GM18502 (cell line): ENCODE measurements at regions not wholly inside any gene's neighbourhood (a gene's known extent, or its start where the extent isn't known, plus 50 kb on each side); places are given as distances from the start of the nearest gene placed in this dataset.
A peak's percentile ranks its signal among the peaks of the same experiment; 100 is the strongest.
"Not testable (repeated sequence)": the region's sequence is repeated elsewhere in the genome, so short reads cannot be mapped to it uniquely, and the experiment has no call there.

ENCODE experiments used
- ATAC-seq: cut with Tn5 transposase; IDR thresholded peaks from one replicate; pipeline ENCODE4 v1.9.1; 2021; ENCODE audit warnings: mild to moderate bottlenecking; ENCODE audit not compliant: unreplicated experiment, poor library complexity

GRCh38 chr2:150085478-150085877 is 402.0 kb downstream of the RND3 start:
- ATAC-seq: no peak

GRCh38 chr2:150081775-150082481 is 405.5 kb downstream of the RND3 start:
- ATAC-seq: no peak

GRCh38 chr2:150076281-150076680 is 411.2 kb downstream of the RND3 start:
- no peak for ATAC-seq

GRCh38 chr2:150075831-150076230 is 411.6 kb downstream of the RND3 start:
- ATAC-seq: no peak

- ATAC-seq: no peak
Observed at GRCh38 chr2:150066490-150066889, 421.0 kb downstream of the RND3 start.

GRCh38 chr2:150063931-150064548 is 423.4 kb downstream of the RND3 start:
- ATAC-seq: no peak

GRCh38 chr2:150063432-150063889 is 424.0 kb downstream of the RND3 start:
- no peak for ATAC-seq

GRCh38 chr2:150062416-150062815 is 425.1 kb downstream of the RND3 start:
- no peak for ATAC-seq

- ATAC-seq: no peak
Observed at GRCh38 chr2:150060341-150060740, 427.1 kb downstream of the RND3 start.

- ATAC-seq: not testable (repeated sequence)
Observed at GRCh38 chr2:150059676-150060075, 427.8 kb downstream of the RND3 start.

GRCh38 chr2:150052457-150052856 is 435.0 kb downstream of the RND3 start:
- no peak for ATAC-seq

GRCh38 chr2:150051004-150051403 is 436.5 kb downstream of the RND3 start:
- ATAC-seq: peak; percentile 78

- ATAC-seq: no peak
Observed at GRCh38 chr2:150050036-150050435, 437.4 kb downstream of the RND3 start.

- no peak for ATAC-seq
Observed at GRCh38 chr2:150047620-150048222, 439.7 kb downstream of the RND3 start.

GRCh38 chr2:150046810-150047209 is 440.7 kb downstream of the RND3 start:
- no peak for ATAC-seq

- no peak for ATAC-seq
Observed at GRCh38 chr2:150046211-150046610, 441.3 kb downstream of the RND3 start.

GRCh38 chr2:150045601-150046000 is 441.9 kb downstream of the RND3 start:
- no peak for ATAC-seq

GRCh38 chr2:150043172-150043500 is 444.3 kb downstream of the RND3 start:
- ATAC-seq: no peak

GRCh38 chr2:150042500-150043171 is 444.8 kb downstream of the RND3 start:
- no peak for ATAC-seq

GRCh38 chr2:150041722-150042425 is 445.6 kb downstream of the RND3 start:
- ATAC-seq: no peak

GRCh38 chr2:150036622-150037021 is 449.0 kb upstream of the MMADHC start:
- no peak for ATAC-seq
